ENCODE measurements at regions not wholly inside any gene's neighbourhood (a gene's known extent, or its start where the extent isn't known, plus 50 kb on each side); places are given as distances from the start of the nearest gene placed in this dataset.
"Not testable (repeated sequence)": the region's sequence is repeated elsewhere in the genome, so short reads cannot be mapped to it uniquely, and the experiment has no call there.

GRCh38 chr4:187726485-187726884 lies 269.1 kb upstream of the ZFP42 start:
- H3K79me2 ChIP-seq (ENCODE audit: insufficient read depth, low read length): no peaks in the 10 kb centered on the region
- TF ChIP-seq CTCF (IDR thresholded peaks at IDR 0.05; ENCODE audit: extremely low read depth, low read depth, low read length): no peak
- no peaks in the 10 kb centered on the region for H3K4me1 ChIP-seq (ENCODE audit: insufficient read depth, low read length)
- H3K4me3 ChIP-seq (ENCODE audit: insufficient read depth, low read length): no peak overlapping the region
- no peaks in the 10 kb centered on the region for H4K20me1 ChIP-seq (ENCODE audit: insufficient read depth, low read length)
- no peaks in the 10 kb centered on the region for H3K27me3 ChIP-seq (ENCODE audit: insufficient read depth, low read length)
- H3K4me2 ChIP-seq (ENCODE audit: insufficient read depth, low read length): no peak overlapping the region
- no peak overlapping the region for H2AFZ ChIP-seq (ENCODE audit: low read length)
- H3K36me3 ChIP-seq (ENCODE audit: insufficient read depth, low read length): no peaks in the 10 kb centered on the region
- DNase-seq (ENCODE audit: insufficient read length, low spot score, missing footprints): no peak
- H3K9me3 ChIP-seq (ENCODE audit: low read depth, low read length): no peaks in the 10 kb centered on the region
- H3K27ac ChIP-seq (ENCODE audit: low read depth, low read length): no peak overlapping the region

DNA sequence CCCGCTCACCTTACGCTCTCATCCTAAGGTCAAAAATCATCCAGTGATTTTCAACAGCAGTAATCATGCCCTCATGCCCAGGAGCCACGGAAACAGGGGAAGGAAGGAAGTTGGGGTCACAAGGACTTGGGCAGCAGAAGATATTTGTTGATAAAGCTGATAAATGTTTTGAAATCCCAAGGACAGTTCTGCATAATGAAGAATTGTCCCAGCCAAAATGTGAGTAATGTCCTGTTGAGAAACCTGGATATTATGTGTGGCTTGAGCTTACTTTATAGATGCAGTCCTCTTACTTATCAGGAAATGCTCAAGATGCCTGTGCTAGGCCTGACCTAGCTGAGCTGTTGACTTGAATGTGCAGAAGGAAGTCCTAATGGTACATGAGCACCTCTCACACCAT lies 263.0 kb upstream of the ZFP42 start:
- H3K79me2 ChIP-seq (ENCODE audit: insufficient read depth, low read length): no peaks in the 10 kb centered on the region
- no peaks in the 10 kb centered on the region for H4K20me1 ChIP-seq (ENCODE audit: insufficient read depth, low read length)
- H3K9me3 ChIP-seq (ENCODE audit: low read depth, low read length): no peaks in the 10 kb centered on the region
- no peak for TF ChIP-seq CTCF (IDR thresholded peaks at IDR 0.05; ENCODE audit: extremely low read depth, low read depth, low read length)
- H3K4me3 ChIP-seq (ENCODE audit: insufficient read depth, low read length): no peak overlapping the region
- no peak overlapping the region for H3K4me2 ChIP-seq (ENCODE audit: insufficient read depth, low read length)
- H2AFZ ChIP-seq (ENCODE audit: low read length): no peak overlapping the region
- no peaks in the 10 kb centered on the region for H3K4me1 ChIP-seq (ENCODE audit: insufficient read depth, low read length)
- no peak for DNase-seq (ENCODE audit: insufficient read length, low spot score, missing footprints)
- no peaks in the 10 kb centered on the region for H3K36me3 ChIP-seq (ENCODE audit: insufficient read depth, low read length)
- H3K27ac ChIP-seq (ENCODE audit: low read depth, low read length): no peak overlapping the region
- H3K27me3 ChIP-seq (ENCODE audit: insufficient read depth, low read length): no peaks in the 10 kb centered on the region

- no peaks in the 10 kb centered on the region for H3K27me3 ChIP-seq (ENCODE audit: insufficient read depth, low read length)
These were observed 255.8 kb upstream of the ZFP42 start for GRCh38 chr4:187739771-187740170.

DNA sequence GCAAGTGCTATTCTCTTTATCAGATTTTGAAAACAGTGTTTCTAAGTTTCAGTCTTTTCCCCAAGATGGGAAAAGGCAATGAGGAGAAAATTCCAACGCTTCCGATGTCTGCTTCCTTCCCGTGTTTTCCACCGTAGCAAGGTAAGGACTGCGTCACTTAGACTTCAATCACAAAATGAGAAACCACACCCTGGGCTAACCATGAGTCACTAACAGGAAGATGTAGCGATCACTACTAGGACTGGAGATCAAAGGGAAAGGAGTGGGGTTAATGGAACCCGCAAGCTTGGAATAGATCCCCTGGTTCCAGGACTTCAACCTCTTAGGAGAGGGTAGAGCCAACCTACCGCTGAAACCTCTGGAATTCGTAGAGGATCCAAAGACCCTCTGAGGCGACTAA lies 250.7 kb upstream of the ZFP42 start:
- TF ChIP-seq CTCF (IDR thresholded peaks at IDR 0.05; ENCODE audit: extremely low read depth, low read depth, low read length): no peak
- Histone ChIP-seq H2AFZ (ENCODE audit: low read length) (no peak overlapping the region), H3K36me3 (ENCODE audit: insufficient read depth, low read length) (no peaks in the 10 kb centered on the region), H4K20me1 (ENCODE audit: insufficient read depth, low read length) (no peaks in the 10 kb centered on the region), H3K9me3 (ENCODE audit: low read depth, low read length) (no peaks in the 10 kb centered on the region), H3K27me3 (ENCODE audit: insufficient read depth, low read length) (no peaks in the 10 kb centered on the region), H3K79me2 (ENCODE audit: insufficient read depth, low read length) (no peaks in the 10 kb centered on the region), H3K4me3 (ENCODE audit: insufficient read depth, low read length) (no peak overlapping the region), H3K4me1 (ENCODE audit: insufficient read depth, low read length) (no peaks in the 10 kb centered on the region), H3K4me2 (ENCODE audit: insufficient read depth, low read length) (no peak overlapping the region), H3K27ac (ENCODE audit: low read depth, low read length) (no peak overlapping the region)
- DNase-seq (ENCODE audit: insufficient read length, low spot score, missing footprints): no peak

More at GRCh38 chr4:187739771-187740170, 255.8 kb upstream of the ZFP42 start:
- H2AFZ ChIP-seq (ENCODE audit: low read length): no peak overlapping the region
- TF ChIP-seq CTCF (IDR thresholded peaks at IDR 0.05; ENCODE audit: extremely low read depth, low read depth, low read length): no peak
- no peak overlapping the region for H3K4me2 ChIP-seq (ENCODE audit: insufficient read depth, low read length)
- no peaks in the 10 kb centered on the region for H3K79me2 ChIP-seq (ENCODE audit: insufficient read depth, low read length)
- no peaks in the 10 kb centered on the region for H3K4me1 ChIP-seq (ENCODE audit: insufficient read depth, low read length)
- H3K4me3 ChIP-seq (ENCODE audit: insufficient read depth, low read length): no peak overlapping the region
- H3K27ac ChIP-seq (ENCODE audit: low read depth, low read length): no peak overlapping the region
- no peak for DNase-seq (ENCODE audit: insufficient read length, low spot score, missing footprints)
- H3K36me3 ChIP-seq (ENCODE audit: insufficient read depth, low read length): no peaks in the 10 kb centered on the region
- no peaks in the 10 kb centered on the region for H4K20me1 ChIP-seq (ENCODE audit: insufficient read depth, low read length)
- no peaks in the 10 kb centered on the region for H3K9me3 ChIP-seq (ENCODE audit: low read depth, low read length)

- H4K20me1 ChIP-seq (ENCODE audit: insufficient read depth, low read length); H3K27me3 ChIP-seq (ENCODE audit: insufficient read depth, low read length); H3K36me3 ChIP-seq (ENCODE audit: insufficient read depth, low read length); H2AFZ ChIP-seq (ENCODE audit: low read length); H3K4me2 ChIP-seq (ENCODE audit: insufficient read depth, low read length); H3K79me2 ChIP-seq (ENCODE audit: insufficient read depth, low read length); H3K4me1 ChIP-seq (ENCODE audit: insufficient read depth, low read length); H3K27ac ChIP-seq (ENCODE audit: low read depth, low read length); H3K4me3 ChIP-seq (ENCODE audit: insufficient read depth, low read length); H3K9me3 ChIP-seq (ENCODE audit: low read depth, low read length); DNase-seq (ENCODE audit: insufficient read length, low spot score, missing footprints): not testable (repeated sequence)
These were observed 244.9 kb upstream of the ZFP42 start for GRCh38 chr4:187750652-187751051.
